NT2/D1 (cell line): ENCODE measurements at regions not wholly inside any gene's neighbourhood (a gene's known extent, or its start where the extent isn't known, plus 50 kb on each side); places are given as distances from the start of the nearest gene placed in this dataset.

Experiments used
- SUZ12 ChIP-seq: IDR thresholded peaks from 2 replicates; pipeline ENCODE4 v1.6.1; 2011; ENCODE audit not compliant: insufficient read length, insufficient read depth; ENCODE audit errors: extremely low read depth
- ZNF274 ChIP-seq: IDR thresholded peaks from 2 replicates; pipeline ENCODE4 v1.6.1; 2011; ENCODE audit warnings: mild to moderate bottlenecking, low read depth, low read length

GRCh38 chr10:131448883-131449282 is 137.4 kb upstream of the TCERG1L start:
- no peak for TF ChIP-seq ZNF274
- no peak for TF ChIP-seq SUZ12
